Vagina (tissue), 2 donors: ENCODE measurements at regions not wholly inside any gene's neighbourhood (a gene's known extent, or its start where the extent isn't known, plus 50 kb on each side); places are given as distances from the start of the nearest gene placed in this dataset.
"Not testable (repeated sequence)": the region's sequence is repeated elsewhere in the genome, so short reads cannot be mapped to it uniquely, and the experiment has no call there.

ENCODE experiments used
- DNase-seq, 2 donors: peaks; one replicate each; pipeline ENCODE4 v3.0.0-alpha.2; 2017; ENCODE audit errors: extremely low spot score in 2 of 2
- H3K27ac ChIP-seq: fragments of 200-600 bp; sonication (generic); one replicate; pipeline ENCODE4 v1.5.1; 2019
- H3K27me3 ChIP-seq: fragments of 200-600 bp; sonication (generic); one replicate; pipeline ENCODE4 v1.5.1; 2019
- H3K36me3 ChIP-seq, 2 donors: fragments of 200-600 bp; sonication (generic); one replicate each; pipeline ENCODE4 v1.5.1; 2017 to 2019
- H3K4me1 ChIP-seq: fragments of 200-600 bp; sonication (generic); one replicate; pipeline ENCODE4 v1.5.1; 2019
- H3K4me3 ChIP-seq, 2 donors: fragments of 200-600 bp; sonication (generic); 1 replicate in 1 of 2; 2 replicates in 1 of 2; pipeline ENCODE4 v1.5.1; 2016 to 2019
- H3K9me3 ChIP-seq: fragments of 200-600 bp; sonication (generic); one replicate; pipeline ENCODE4 v1.5.1; 2019
- POLR2A ChIP-seq, 2 donors: fragments of 450-650 bp; IDR thresholded peaks; one replicate each; pipeline ENCODE4 v1.6.1; 2017; ENCODE audit warnings: antibody characterized with exemption in 2 of 2, mild to moderate bottlenecking in 2 of 2, moderate library complexity in 2 of 2
- POLR2AphosphoS5 ChIP-seq, 2 donors: sonication (generic); formaldehyde crosslinking; IDR thresholded peaks; one replicate each; pipeline ENCODE4 v1.9.0; 2017; ENCODE audit warnings: antibody characterized with exemption in 2 of 2, mild to moderate bottlenecking in 2 of 2, low read depth in 1 of 2; ENCODE audit not compliant: insufficient read depth in 1 of 2
- intact Hi-C: fragments of 100-400 bp; cut with DNase I; formaldehyde crosslinking; loops from one replicate; pipeline ENCODE4 v1.15.1; 2023
- TF ChIP-seq, protein P1 (sequence below), 3 experiments: fragments of 450-650 bp in 2 of 3; fragments of 200-600 bp in 1 of 3; sonication (generic) in 1 of 3; IDR thresholded peaks; one replicate each; pipeline ENCODE4 v1.5.1; 2017 to 2019; ENCODE audit warnings: antibody characterized with exemption in 3 of 3, mild to moderate bottlenecking in 2 of 3, moderate library complexity in 2 of 3

DNA sequence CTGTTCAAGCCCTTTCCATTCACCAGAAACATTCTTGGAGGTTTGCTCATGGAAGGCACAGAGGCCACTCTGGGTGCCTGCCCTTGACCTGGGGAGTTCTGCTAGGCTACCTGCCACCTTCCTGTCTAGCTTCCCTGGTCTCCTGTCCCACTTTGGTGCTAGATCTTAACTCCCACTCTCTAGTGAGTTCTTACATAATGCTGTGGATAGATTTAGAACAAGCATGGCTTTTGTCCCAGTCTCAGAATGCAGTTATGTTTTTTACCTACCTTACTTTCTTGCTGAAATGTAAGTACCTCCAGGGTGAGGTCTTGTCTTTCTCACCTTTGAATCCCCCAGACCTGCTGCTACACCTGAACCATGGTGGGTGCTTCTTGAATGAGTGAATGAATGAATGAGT is 1252.3 kb downstream of the TYW1 start:
- intact Hi-C loops: no loop called here
- no peaks in the 10 kb centered on the region for H3K27me3 ChIP-seq
- TF ChIP-seq POLR2AphosphoS5 (IDR thresholded peaks at IDR 0.05; ENCODE audit: insufficient read depth in 1 of 2, low read depth in 1 of 2): no peak
- no peak for TF ChIP-seq POLR2A (IDR thresholded peaks at IDR 0.05)
- TF ChIP-seq, protein P1, sequence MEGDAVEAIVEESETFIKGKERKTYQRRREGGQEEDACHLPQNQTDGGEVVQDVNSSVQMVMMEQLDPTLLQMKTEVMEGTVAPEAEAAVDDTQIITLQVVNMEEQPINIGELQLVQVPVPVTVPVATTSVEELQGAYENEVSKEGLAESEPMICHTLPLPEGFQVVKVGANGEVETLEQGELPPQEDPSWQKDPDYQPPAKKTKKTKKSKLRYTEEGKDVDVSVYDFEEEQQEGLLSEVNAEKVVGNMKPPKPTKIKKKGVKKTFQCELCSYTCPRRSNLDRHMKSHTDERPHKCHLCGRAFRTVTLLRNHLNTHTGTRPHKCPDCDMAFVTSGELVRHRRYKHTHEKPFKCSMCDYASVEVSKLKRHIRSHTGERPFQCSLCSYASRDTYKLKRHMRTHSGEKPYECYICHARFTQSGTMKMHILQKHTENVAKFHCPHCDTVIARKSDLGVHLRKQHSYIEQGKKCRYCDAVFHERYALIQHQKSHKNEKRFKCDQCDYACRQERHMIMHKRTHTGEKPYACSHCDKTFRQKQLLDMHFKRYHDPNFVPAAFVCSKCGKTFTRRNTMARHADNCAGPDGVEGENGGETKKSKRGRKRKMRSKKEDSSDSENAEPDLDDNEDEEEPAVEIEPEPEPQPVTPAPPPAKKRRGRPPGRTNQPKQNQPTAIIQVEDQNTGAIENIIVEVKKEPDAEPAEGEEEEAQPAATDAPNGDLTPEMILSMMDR (IDR thresholded peaks at IDR 0.05): no peak

DNA sequence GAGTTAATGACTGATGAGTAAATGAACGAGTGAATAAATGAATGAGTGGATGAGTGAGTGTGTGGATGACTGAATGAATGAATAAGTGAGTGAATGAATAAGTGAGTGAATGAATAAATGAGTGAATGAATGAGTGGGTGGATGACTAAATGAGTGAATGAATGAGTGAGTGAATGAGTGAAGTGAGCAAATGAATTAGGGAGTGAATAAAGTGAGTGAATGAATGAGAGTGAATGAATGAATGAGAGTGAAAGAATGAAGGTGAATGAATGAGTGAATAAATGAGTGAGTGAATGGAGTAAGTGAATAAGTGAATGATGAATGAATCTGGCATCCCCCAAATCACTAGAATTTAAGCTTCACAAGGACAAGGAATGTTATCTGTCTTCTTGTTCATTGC is 1253.0 kb downstream of the TYW1 start:
- Histone ChIP-seq H3K9me3 (no peaks in the 10 kb centered on the region), H3K27ac (no peak overlapping the region), H3K4me3 (no peak overlapping the region), H3K4me1 (no peaks in the 10 kb centered on the region), H3K27me3 (no peaks in the 10 kb centered on the region), H3K36me3 (no peaks in the 10 kb centered on the region)
- DNase-seq: no peak
- intact Hi-C loops: no loop called here
- TF ChIP-seq POLR2AphosphoS5 (IDR thresholded peaks at IDR 0.05; ENCODE audit: insufficient read depth in 1 of 2, low read depth in 1 of 2) (no peak), POLR2A (IDR thresholded peaks at IDR 0.05) (no peak)
- TF ChIP-seq, protein P1 (IDR thresholded peaks at IDR 0.05): no peak

More for the DNA sequence above, 1252.3 kb downstream of the TYW1 start:
- Histone ChIP-seq H3K4me3 (no peak overlapping the region), H3K36me3 (no peaks in the 10 kb centered on the region), H3K4me1 (no peaks in the 10 kb centered on the region), H3K9me3 (no peaks in the 10 kb centered on the region), H3K27ac (no peak overlapping the region)
- no peak for DNase-seq

DNA sequence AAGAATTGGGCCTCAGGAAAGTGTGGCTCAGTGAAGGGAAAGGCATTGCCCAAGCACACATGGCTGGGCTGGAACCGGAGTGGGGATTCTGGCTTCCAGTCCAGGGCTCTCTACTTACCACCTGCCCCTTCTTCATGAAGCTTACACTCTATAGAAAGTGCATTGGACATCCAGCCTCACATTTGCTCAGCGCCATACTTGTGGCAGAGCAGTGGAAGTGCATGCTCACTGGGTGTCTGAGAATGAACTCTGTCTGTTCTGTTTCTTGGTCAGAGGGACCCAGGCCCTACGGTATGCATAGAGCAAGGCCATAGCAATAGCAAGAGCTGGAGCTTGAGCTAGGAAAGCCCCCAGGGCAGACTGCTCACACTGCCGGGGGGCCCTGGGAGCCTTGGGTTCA is 1253.5 kb downstream of the TYW1 start:
- no peaks in the 10 kb centered on the region for H3K36me3 ChIP-seq
- H3K4me1 ChIP-seq: no peaks in the 10 kb centered on the region
- H3K27ac ChIP-seq: no peak overlapping the region
- no peaks in the 10 kb centered on the region for H3K9me3 ChIP-seq
- intact Hi-C loops: no loop called here
- DNase-seq: no peak
- H3K4me3 ChIP-seq: no peak overlapping the region
- H3K27me3 ChIP-seq: no peaks in the 10 kb centered on the region
- TF ChIP-seq POLR2AphosphoS5 (IDR thresholded peaks at IDR 0.05; ENCODE audit: insufficient read depth in 1 of 2, low read depth in 1 of 2) (no peak), POLR2A (IDR thresholded peaks at IDR 0.05) (no peak)
- TF ChIP-seq, protein P1 (IDR thresholded peaks at IDR 0.05): no peak

DNA sequence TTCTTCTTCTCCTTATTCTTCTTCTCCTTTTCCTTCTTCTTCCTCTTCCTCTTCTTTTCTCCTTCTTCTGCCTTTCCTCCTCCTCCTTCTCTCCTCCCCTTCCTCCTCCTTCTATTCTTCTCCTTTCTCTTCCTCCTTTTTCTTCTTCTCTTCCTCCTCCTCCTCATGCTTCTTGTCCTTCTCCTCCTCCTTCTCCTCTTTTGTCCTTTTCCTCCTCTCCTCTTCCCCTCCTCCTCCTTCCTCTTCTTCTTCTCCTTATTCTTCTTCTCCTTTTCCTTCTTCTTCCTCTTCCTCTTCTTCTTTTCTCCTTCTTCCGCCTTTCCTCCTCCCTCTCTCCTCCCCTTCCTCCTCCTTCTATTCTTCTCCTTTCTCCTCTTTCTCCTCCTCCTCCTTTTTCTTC is 1258.2 kb downstream of the TYW1 start:
- H3K4me3 ChIP-seq, DNase-seq, H3K4me1 ChIP-seq, H3K36me3 ChIP-seq, H3K27me3 ChIP-seq, H3K27ac ChIP-seq, H3K9me3 ChIP-seq, intact Hi-C loops: not testable (repeated sequence)

DNA sequence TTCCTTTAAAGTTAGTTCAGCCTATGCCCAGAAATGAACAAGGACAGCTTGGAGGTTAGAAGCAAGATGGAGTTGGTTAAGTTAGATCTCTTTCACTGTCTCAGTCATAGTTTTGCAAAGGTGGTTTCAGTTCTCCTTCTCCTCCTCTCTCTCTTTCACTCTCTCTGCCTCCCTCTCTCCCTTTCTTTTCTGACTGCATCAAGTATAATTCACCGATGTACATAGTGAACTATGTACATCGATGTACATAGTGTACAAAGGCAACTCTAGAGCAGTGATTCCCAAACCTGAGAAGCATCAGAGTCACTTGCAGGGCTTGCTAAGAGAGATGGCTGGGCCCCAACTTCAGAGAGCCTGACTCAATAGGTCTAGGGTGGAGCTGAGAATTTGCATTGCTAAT is 1259.7 kb downstream of the TYW1 start:
- DNase-seq: no peak
- Histone ChIP-seq H3K27me3 (no peaks in the 10 kb centered on the region), H3K4me3 (no peak overlapping the region), H3K36me3 (no peaks in the 10 kb centered on the region), H3K27ac (no peak overlapping the region), H3K4me1 (no peaks in the 10 kb centered on the region), H3K9me3 (no peaks in the 10 kb centered on the region)
- intact Hi-C loops: no loop called here
- TF ChIP-seq, protein P1 (IDR thresholded peaks at IDR 0.05): no peak
- TF ChIP-seq POLR2A (IDR thresholded peaks at IDR 0.05) (no peak), POLR2AphosphoS5 (IDR thresholded peaks at IDR 0.05; ENCODE audit: insufficient read depth in 1 of 2, low read depth in 1 of 2) (no peak)

DNA sequence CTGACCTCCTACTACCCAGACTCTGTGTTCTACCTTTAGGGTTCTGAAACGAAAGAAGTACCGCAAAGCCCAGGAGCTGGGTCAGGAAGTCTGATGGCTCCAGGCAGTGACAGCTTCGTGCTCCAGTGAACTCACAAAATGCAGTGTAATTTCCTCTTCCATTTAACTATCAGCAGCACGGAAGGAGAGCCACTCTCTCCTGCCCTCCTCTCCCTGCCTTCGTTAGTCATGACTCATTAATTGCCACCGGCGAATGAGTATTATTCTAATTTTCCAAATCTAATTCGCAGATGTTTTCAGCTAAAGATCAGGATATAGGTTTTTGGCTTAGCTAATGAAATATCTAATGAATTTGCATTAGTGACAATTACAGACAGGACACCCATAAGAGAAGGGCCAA is 1262.0 kb downstream of the TYW1 start:
- H3K36me3 ChIP-seq: no peaks in the 10 kb centered on the region
- intact Hi-C loops: no loop called here
- H3K4me1 ChIP-seq: no peaks in the 10 kb centered on the region
- no peaks in the 10 kb centered on the region for H3K9me3 ChIP-seq
- no peaks in the 10 kb centered on the region for H3K27me3 ChIP-seq
- peak in 1 of 2 donors; percentile 27 for DNase-seq
- H3K27ac ChIP-seq: no peak overlapping the region
- TF ChIP-seq, protein P1 (IDR thresholded peaks at IDR 0.05): no peak
- TF ChIP-seq POLR2AphosphoS5 (IDR thresholded peaks at IDR 0.05; ENCODE audit: insufficient read depth in 1 of 2, low read depth in 1 of 2) (no peak), POLR2A (IDR thresholded peaks at IDR 0.05) (no peak)
- no peak overlapping the region for H3K4me3 ChIP-seq
